GM12878 (cell line): ENCODE measurements at regions not wholly inside any gene's neighbourhood (a gene's known extent, or its start where the extent isn't known, plus 50 kb on each side); places are given as distances from the start of the nearest gene placed in this dataset.

ENCODE experiments used
- ATAC-seq: fragments of 200-7000 bp; cut with Tn5 transposase; 3 replicates; pipeline ENCODE4 v1.9.1; 2020; ENCODE audit warnings: mild to moderate bottlenecking, moderate library complexity
- BruUV-seq: library from RNA; stranded (reverse); fragments of 400-500 nt; replicated peaks from 2 replicates; lab custom pipeline; 2021; lab: Mats Ljungman, UMichigan
- CTCF ChIA-PET: fragments of 300-600 bp; sonication (Branson Sonifier 250); formaldehyde crosslinking; extraction: SDS; loops from one replicate; lab custom pipeline; 2021; ENCODE audit warnings: inconsistent platforms; lab: Yijun Ruan, JAX
- POLR2A ChIA-PET: fragments of 350-600 bp; formaldehyde crosslinking; extraction: SDS; loops from one replicate; lab custom pipeline; 2021; ENCODE audit warnings: inconsistent platforms; lab: Charles Lee
- RAD21 ChIA-PET: fragments of 300-600 bp; sonication (Branson Sonifier 250); formaldehyde crosslinking; loops from one replicate; lab custom pipeline; 2023; ENCODE audit warnings: antibody characterized with exemption; ENCODE audit not compliant: unreplicated experiment; lab: Charles Lee
- SMC1A ChIA-PET: fragments of 300-600 bp; sonication (Branson Sonifier 250); formaldehyde crosslinking; loops from one replicate; lab custom pipeline; 2023; ENCODE audit not compliant: unreplicated experiment, uncharacterized antibody; lab: Charles Lee
- DNase-seq: peaks from one replicate; pipeline ENCODE4 v3.0.0-alpha.2; 2011; ENCODE audit warnings: low read depth, low spot score
- FAIRE-seq: peaks from 3 replicates; lab custom pipeline; 2011; peaks lifted over from hg19 to GRCh38; lab: Jason Lieb, UNC
- H2AFZ ChIP-seq: 2 replicates; pipeline ENCODE4 v1.6.0; 2011; ENCODE audit warnings: low read depth, low read length, control low read depth; ENCODE audit not compliant: control insufficient read depth
- H3K27ac ChIP-seq: 2 replicates; pipeline ENCODE4 v1.5.1; 2011; ENCODE audit warnings: control low read depth; ENCODE audit not compliant: control insufficient read depth, insufficient read depth
- H3K27me3 ChIP-seq, 2 experiments: replicated peaks in 1 of 2; 2 replicates each; pipeline versions ENCODE4 v1.6.0 to v1.6.1; 2011; ENCODE audit warnings: low read length in 1 of 2; ENCODE audit not compliant: control insufficient read depth in 2 of 2, insufficient read depth in 2 of 2
- H3K36me3 ChIP-seq, 2 experiments: 2 replicates each; pipeline ENCODE4 v1.5.1; 2011; ENCODE audit warnings: low read length in 1 of 2; ENCODE audit not compliant: control insufficient read depth in 2 of 2, insufficient read depth in 2 of 2
- H3K4me1 ChIP-seq: 2 replicates; pipeline ENCODE4 v1.6.1; 2011; ENCODE audit warnings: mild to moderate bottlenecking, low read length, moderate library complexity, mixed read lengths; ENCODE audit not compliant: control insufficient read depth, insufficient read depth
- H3K4me2 ChIP-seq: 2 replicates; pipeline ENCODE4 v1.6.0; 2011; ENCODE audit warnings: control low read depth; ENCODE audit not compliant: control insufficient read depth, insufficient read depth
- H3K4me3 ChIP-seq: fragments of 200-600 bp; sonication (generic); 2 replicates; pipeline ENCODE4 v1.5.1; 2016
- H3K79me2 ChIP-seq: 2 replicates; pipeline ENCODE4 v1.6.0; 2011; ENCODE audit warnings: low read length; ENCODE audit not compliant: control insufficient read depth, insufficient read depth
- H3K9ac ChIP-seq: 2 replicates; pipeline ENCODE4 v1.8.0; 2011; ENCODE audit warnings: low read length, control low read depth, mixed read lengths; ENCODE audit not compliant: control insufficient read depth, insufficient read depth
- H3K9me3 ChIP-seq: replicated peaks from 3 replicates; pipeline ENCODE4 v1.5.1; 2011; ENCODE audit warnings: mild to moderate bottlenecking, low read length; ENCODE audit not compliant: control insufficient read depth, insufficient read depth
- H4K20me1 ChIP-seq: 2 replicates; pipeline ENCODE4 v1.6.0; 2011; ENCODE audit not compliant: control insufficient read depth, insufficient read depth
- CHD4 ChIP-seq: fragments of 200-600 bp; sonication (generic); IDR thresholded peaks from 2 replicates; pipeline ENCODE4 v1.6.1; 2016; ENCODE audit warnings: mild to moderate bottlenecking
- FOXM1 ChIP-seq: IDR thresholded peaks from 2 replicates; pipeline ENCODE4 v1.6.1; 2012; ENCODE audit warnings: low read depth, mild to moderate bottlenecking, inconsistent platforms, low read length, moderate library complexity
- IRF4 ChIP-seq: IDR thresholded peaks from 2 replicates; pipeline ENCODE4 v1.6.1; 2011; ENCODE audit warnings: low read depth, low read length
- KDM1A ChIP-seq: fragments of 200-600 bp; sonication (generic); IDR thresholded peaks from 2 replicates; pipeline ENCODE4 v1.6.1; 2016; ENCODE audit warnings: borderline replicate concordance
- SMARCA5 ChIP-seq: fragments of 450-650 bp; IDR thresholded peaks from 2 replicates; pipeline ENCODE4 v1.6.1; 2017; ENCODE audit warnings: mild to moderate bottlenecking
- STAT1 ChIP-seq: fragments of 450-650 bp; conservative IDR thresholded peaks from 2 replicates; pipeline ENCODE4 v1.6.1; 2014; ENCODE audit warnings: antibody characterized with exemption, mild to moderate bottlenecking
- TAF1 ChIP-seq: IDR thresholded peaks from 2 replicates; pipeline ENCODE4 v1.6.1; 2011; ENCODE audit warnings: mild to moderate bottlenecking, low read depth, low read length, borderline replicate concordance
- TCF3 ChIP-seq: IDR thresholded peaks from 2 replicates; pipeline ENCODE4 v1.6.1; 2012; ENCODE audit warnings: low read depth, mild to moderate bottlenecking, low read length, borderline replicate concordance; ENCODE audit not compliant: insufficient read depth
- ZSCAN29 ChIP-seq: fragments of 450-650 bp; IDR thresholded peaks from 2 replicates; pipeline ENCODE4 v1.6.1; 2017; ENCODE audit warnings: mild to moderate bottlenecking, moderate library complexity
- WGBS: methylation state at CpG from one replicate; pipeline ENCODE4 v1.1.6; 2016; ENCODE audit warnings: low lambda C conversion rate; ENCODE audit not compliant: insufficient replicate concordance, insufficient coverage; ENCODE audit errors: missing lambda C conversion rate; 5-methylcytosine and 5-hydroxymethylcytosine counted together
- in situ Hi-C: fragments of 300-500 bp; cut with MboI; formaldehyde crosslinking; loops from 9 replicates; pipeline ENCODE4 v1.14.3; 2018; ENCODE audit warnings: mixed read lengths
- intact Hi-C: fragments of 100-400 bp; cut with micrococcal nuclease; formaldehyde crosslinking; loops from one replicate; pipeline ENCODE4 v1.14.2; 2022; ENCODE audit not compliant: unreplicated experiment
- TF ChIP-seq, protein P1 (sequence below): fragments of 450-650 bp; IDR thresholded peaks from 2 replicates; pipeline ENCODE4 v1.6.1; 2018; ENCODE audit warnings: borderline replicate concordance, mild to moderate bottlenecking; ENCODE audit not compliant: partially characterized antibody
- TF ChIP-seq, protein P2 (sequence below): IDR thresholded peaks from 2 replicates; pipeline ENCODE4 v1.6.1; 2011; ENCODE audit warnings: borderline replicate concordance, low read depth, mild to moderate bottlenecking, moderate library complexity, low read length; ENCODE audit not compliant: insufficient read depth, poor library complexity, severe bottlenecking
- TF ChIP-seq, protein P3 (sequence below): IDR thresholded peaks from 2 replicates; pipeline ENCODE4 v1.6.1; 2012; ENCODE audit warnings: mild to moderate bottlenecking, low read depth, low read length

DNA sequence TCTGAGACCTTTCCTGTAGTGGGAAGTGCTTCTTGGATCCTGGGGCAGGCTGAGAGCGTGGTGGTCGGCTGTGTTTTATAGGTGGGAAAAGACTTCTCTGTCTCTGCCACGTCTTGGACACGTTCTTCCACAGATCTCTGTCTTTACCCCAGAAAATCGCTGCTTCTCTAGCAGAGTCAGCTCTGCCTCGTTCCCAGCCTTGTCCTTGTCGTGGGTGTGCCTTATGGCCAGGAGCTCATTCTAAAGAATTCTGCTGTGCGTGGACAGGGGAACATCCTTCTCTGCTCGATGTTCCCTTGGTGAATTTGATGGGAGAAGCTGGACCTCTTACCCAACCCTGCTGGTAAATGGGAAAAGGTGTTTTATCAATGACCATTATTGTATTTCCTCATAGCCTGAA, 433.1 kb upstream of the C2CD4B start:
- no peaks in the 10 kb centered on the region for H3K79me2 ChIP-seq
- RAD21 ChIA-PET: no interaction called here
- H3K9ac ChIP-seq: no peak overlapping the region
- no peak overlapping the region for H2AFZ ChIP-seq
- SMC1A ChIA-PET: no interaction called here
- intact Hi-C loops (no loop called here), in situ Hi-C loops (no loop called here)
- CTCF ChIA-PET: no interaction called here
- no TSS peak for BruUV-seq
- no peak overlapping the region for H3K4me2 ChIP-seq
- WGBS: 11% methylated on average over 9 of the region's 9 CpGs
- H3K9me3 ChIP-seq: no peaks in the 10 kb centered on the region
- no peak overlapping the region for H3K27ac ChIP-seq
- H4K20me1 ChIP-seq: no peaks in the 10 kb centered on the region
- no peak for DNase-seq
- no peaks in the 10 kb centered on the region for H3K4me1 ChIP-seq
- no peaks in the 10 kb centered on the region for H3K36me3 ChIP-seq
- no peak overlapping the region for H3K4me3 ChIP-seq
- H3K27me3 ChIP-seq: no peaks in the 10 kb centered on the region
- no peak for ATAC-seq
- TF ChIP-seq TCF3 (no peak), TAF1 (no peak), FOXM1 (no peak), IRF4 (no peak), STAT1 (no peak), CHD4 (no peak), ZSCAN29 (no peak), KDM1A (no peak), SMARCA5 (no peak)
- TF ChIP-seq, protein P1, sequence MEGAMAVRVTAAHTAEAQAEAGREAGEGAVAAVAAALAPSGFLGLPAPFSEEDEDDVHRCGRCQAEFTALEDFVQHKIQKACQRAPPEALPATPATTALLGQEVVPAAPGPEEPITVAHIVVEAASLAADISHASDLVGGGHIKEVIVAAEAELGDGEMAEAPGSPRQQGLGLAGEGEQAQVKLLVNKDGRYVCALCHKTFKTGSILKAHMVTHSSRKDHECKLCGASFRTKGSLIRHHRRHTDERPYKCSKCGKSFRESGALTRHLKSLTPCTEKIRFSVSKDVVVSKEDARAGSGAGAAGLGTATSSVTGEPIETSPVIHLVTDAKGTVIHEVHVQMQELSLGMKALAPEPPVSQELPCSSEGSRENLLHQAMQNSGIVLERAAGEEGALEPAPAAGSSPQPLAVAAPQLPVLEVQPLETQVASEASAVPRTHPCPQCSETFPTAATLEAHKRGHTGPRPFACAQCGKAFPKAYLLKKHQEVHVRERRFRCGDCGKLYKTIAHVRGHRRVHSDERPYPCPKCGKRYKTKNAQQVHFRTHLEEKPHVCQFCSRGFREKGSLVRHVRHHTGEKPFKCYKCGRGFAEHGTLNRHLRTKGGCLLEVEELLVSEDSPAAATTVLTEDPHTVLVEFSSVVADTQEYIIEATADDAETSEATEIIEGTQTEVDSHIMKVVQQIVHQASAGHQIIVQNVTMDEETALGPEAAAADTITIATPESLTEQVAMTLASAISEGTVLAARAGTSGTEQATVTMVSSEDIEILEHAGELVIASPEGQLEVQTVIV: no peak
- TF ChIP-seq, protein P2, sequence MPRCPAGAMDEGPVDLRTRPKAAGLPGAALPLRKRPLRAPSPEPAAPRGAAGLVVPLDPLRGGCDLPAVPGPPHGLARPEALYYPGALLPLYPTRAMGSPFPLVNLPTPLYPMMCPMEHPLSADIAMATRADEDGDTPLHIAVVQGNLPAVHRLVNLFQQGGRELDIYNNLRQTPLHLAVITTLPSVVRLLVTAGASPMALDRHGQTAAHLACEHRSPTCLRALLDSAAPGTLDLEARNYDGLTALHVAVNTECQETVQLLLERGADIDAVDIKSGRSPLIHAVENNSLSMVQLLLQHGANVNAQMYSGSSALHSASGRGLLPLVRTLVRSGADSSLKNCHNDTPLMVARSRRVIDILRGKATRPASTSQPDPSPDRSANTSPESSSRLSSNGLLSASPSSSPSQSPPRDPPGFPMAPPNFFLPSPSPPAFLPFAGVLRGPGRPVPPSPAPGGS: no peak
- TF ChIP-seq, protein P3, sequence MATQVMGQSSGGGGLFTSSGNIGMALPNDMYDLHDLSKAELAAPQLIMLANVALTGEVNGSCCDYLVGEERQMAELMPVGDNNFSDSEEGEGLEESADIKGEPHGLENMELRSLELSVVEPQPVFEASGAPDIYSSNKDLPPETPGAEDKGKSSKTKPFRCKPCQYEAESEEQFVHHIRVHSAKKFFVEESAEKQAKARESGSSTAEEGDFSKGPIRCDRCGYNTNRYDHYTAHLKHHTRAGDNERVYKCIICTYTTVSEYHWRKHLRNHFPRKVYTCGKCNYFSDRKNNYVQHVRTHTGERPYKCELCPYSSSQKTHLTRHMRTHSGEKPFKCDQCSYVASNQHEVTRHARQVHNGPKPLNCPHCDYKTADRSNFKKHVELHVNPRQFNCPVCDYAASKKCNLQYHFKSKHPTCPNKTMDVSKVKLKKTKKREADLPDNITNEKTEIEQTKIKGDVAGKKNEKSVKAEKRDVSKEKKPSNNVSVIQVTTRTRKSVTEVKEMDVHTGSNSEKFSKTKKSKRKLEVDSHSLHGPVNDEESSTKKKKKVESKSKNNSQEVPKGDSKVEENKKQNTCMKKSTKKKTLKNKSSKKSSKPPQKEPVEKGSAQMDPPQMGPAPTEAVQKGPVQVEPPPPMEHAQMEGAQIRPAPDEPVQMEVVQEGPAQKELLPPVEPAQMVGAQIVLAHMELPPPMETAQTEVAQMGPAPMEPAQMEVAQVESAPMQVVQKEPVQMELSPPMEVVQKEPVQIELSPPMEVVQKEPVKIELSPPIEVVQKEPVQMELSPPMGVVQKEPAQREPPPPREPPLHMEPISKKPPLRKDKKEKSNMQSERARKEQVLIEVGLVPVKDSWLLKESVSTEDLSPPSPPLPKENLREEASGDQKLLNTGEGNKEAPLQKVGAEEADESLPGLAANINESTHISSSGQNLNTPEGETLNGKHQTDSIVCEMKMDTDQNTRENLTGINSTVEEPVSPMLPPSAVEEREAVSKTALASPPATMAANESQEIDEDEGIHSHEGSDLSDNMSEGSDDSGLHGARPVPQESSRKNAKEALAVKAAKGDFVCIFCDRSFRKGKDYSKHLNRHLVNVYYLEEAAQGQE: no peak
- TF ChIP-seq, all 136 proteins: peak for 0
- POLR2A ChIA-PET: no interaction called here
- no peak for FAIRE-seq
